SJCRH30 (cell line): ENCODE measurements at regions not wholly inside any gene's neighbourhood (a gene's known extent, or its start where the extent isn't known, plus 50 kb on each side); places are given as distances from the start of the nearest gene placed in this dataset.
"Not testable (repeated sequence)": the region's sequence is repeated elsewhere in the genome, so short reads cannot be mapped to it uniquely, and the experiment has no call there.

ENCODE experiments used
- DNase-seq, 2 experiments: peaks; one replicate each; pipeline ENCODE4 v3.0.0-alpha.2; 2015 to 2020
- H3K27ac ChIP-seq: fragments of 250-450 bp; sonication (Bioruptor Pico); 2 replicates; pipeline ENCODE4 v1.5.1; 2020; ENCODE audit warnings: mild to moderate bottlenecking, moderate library complexity
- H3K27me3 ChIP-seq: fragments of 250-450 bp; sonication (Bioruptor Pico); 2 replicates; pipeline ENCODE4 v1.5.1; 2020; ENCODE audit warnings: mild to moderate bottlenecking, moderate library complexity
- H3K36me3 ChIP-seq: fragments of 250-450 bp; sonication (Bioruptor Pico); 2 replicates; pipeline ENCODE4 v1.5.1; 2020; ENCODE audit warnings: mild to moderate bottlenecking, moderate library complexity
- H3K4me1 ChIP-seq: fragments of 250-450 bp; sonication (Bioruptor Pico); 2 replicates; pipeline ENCODE4 v1.5.1; 2020; ENCODE audit warnings: mild to moderate bottlenecking, moderate library complexity
- H3K4me3 ChIP-seq: fragments of 250-450 bp; sonication (Bioruptor Pico); 2 replicates; pipeline ENCODE4 v1.5.1; 2020; ENCODE audit warnings: mild to moderate bottlenecking, moderate library complexity
- H3K9me3 ChIP-seq: fragments of 250-450 bp; sonication (Bioruptor Pico); replicated peaks from 2 replicates; pipeline ENCODE4 v1.5.1; 2020; ENCODE audit warnings: mild to moderate bottlenecking, moderate library complexity

GRCh38 chr6:153449279-153449678 lies 318.2 kb upstream of the RGS17 start:
- Histone ChIP-seq H3K27me3 (no peaks in the 10 kb centered on the region), H3K4me3 (no peak overlapping the region), H3K27ac (no peak overlapping the region), H3K36me3 (no peaks in the 10 kb centered on the region), H3K9me3 (no peaks in the 10 kb centered on the region), H3K4me1 (no peaks in the 10 kb centered on the region)
- DNase-seq = no peak

GRCh38 chr6:153442749-153443148 lies 311.7 kb upstream of the RGS17 start:
- DNase-seq, H3K9me3 ChIP-seq, H3K36me3 ChIP-seq, H3K27me3 ChIP-seq, H3K27ac ChIP-seq, H3K4me3 ChIP-seq: not testable (repeated sequence)
- peaks cover 11% of the 10 kb centered on the region for H3K4me1 ChIP-seq

GRCh38 chr6:153442096-153442495 lies 311.0 kb upstream of the RGS17 start:
- Histone ChIP-seq H3K36me3 (no peaks in the 10 kb centered on the region), H3K27me3 (no peaks in the 10 kb centered on the region), H3K4me3 (no peak overlapping the region), H3K27ac (no peak overlapping the region), H3K4me1 (peaks cover 11% of the 10 kb centered on the region), H3K9me3 (no peaks in the 10 kb centered on the region; the same call in 1 of the 2 replicates)
- no peak for DNase-seq

- H3K4me3 ChIP-seq = no peak overlapping the region
- no peaks in the 10 kb centered on the region; the same call in 1 of the 2 replicates for H3K9me3 ChIP-seq
- no peak overlapping the region for H3K27ac ChIP-seq
- H3K27me3 ChIP-seq = no peaks in the 10 kb centered on the region
- peaks cover 11% of the 10 kb centered on the region for H3K4me1 ChIP-seq
- no peak for DNase-seq
- no peaks in the 10 kb centered on the region for H3K36me3 ChIP-seq
Observed at GRCh38 chr6:153437193-153437592, 306.1 kb upstream of the RGS17 start.

GRCh38 chr6:153436351-153436750 lies 305.3 kb upstream of the RGS17 start:
- Histone ChIP-seq H3K9me3 (no peaks in the 10 kb centered on the region; the same call in 1 of the 2 replicates), H3K4me1 (peaks cover 11% of the 10 kb centered on the region), H3K27me3 (no peaks in the 10 kb centered on the region), H3K4me3 (no peak overlapping the region), H3K36me3 (no peaks in the 10 kb centered on the region), H3K27ac (no peak overlapping the region)
- DNase-seq = no peak

GRCh38 chr6:153435787-153436186 lies 304.7 kb upstream of the RGS17 start:
- Histone ChIP-seq H3K36me3 (no peaks in the 10 kb centered on the region), H3K27ac (no peak overlapping the region), H3K4me3 (no peak overlapping the region), H3K9me3 (no peaks in the 10 kb centered on the region), H3K4me1 (peaks cover 11% of the 10 kb centered on the region), H3K27me3 (no peaks in the 10 kb centered on the region)
- DNase-seq = no peak

- H3K9me3 ChIP-seq = no peaks in the 10 kb centered on the region; the same call in 1 of the 2 replicates
- no peaks in the 10 kb centered on the region for H3K36me3 ChIP-seq
Observed at GRCh38 chr6:153425536-153425935, 294.5 kb upstream of the RGS17 start.

GRCh38 chr6:153424719-153425400 lies 293.8 kb upstream of the RGS17 start:
- peaks cover 17% of the 10 kb centered on the region for H3K4me1 ChIP-seq
- H3K27ac ChIP-seq = peak overlapping the region; percentile 67
- H3K36me3 ChIP-seq = no peaks in the 10 kb centered on the region
- H3K4me3 ChIP-seq = no peak overlapping the region
- H3K9me3 ChIP-seq = no peaks in the 10 kb centered on the region; the same call in 1 of the 2 replicates
- peak in 1 of 2 experiments; percentile 42 for DNase-seq
- H3K27me3 ChIP-seq = no peaks in the 10 kb centered on the region

More at GRCh38 chr6:153425536-153425935, 294.5 kb upstream of the RGS17 start:
- DNase-seq = no peak
- Histone ChIP-seq H3K27ac (peak overlapping the region; percentile 67), H3K4me1 (peaks cover 17% of the 10 kb centered on the region), H3K27me3 (no peaks in the 10 kb centered on the region), H3K4me3 (no peak overlapping the region)

- no peaks in the 10 kb centered on the region for H3K4me1 ChIP-seq
- H3K4me3 ChIP-seq = no peak overlapping the region
- no peaks in the 10 kb centered on the region for H3K27me3 ChIP-seq
- no peaks in the 10 kb centered on the region for H3K9me3 ChIP-seq
- no peak for DNase-seq
- H3K27ac ChIP-seq = no peak overlapping the region
- H3K36me3 ChIP-seq = no peaks in the 10 kb centered on the region
Observed at GRCh38 chr6:153412519-153412918, 281.4 kb upstream of the RGS17 start.

- no peaks in the 10 kb centered on the region for H3K27me3 ChIP-seq
- H3K4me1 ChIP-seq = no peaks in the 10 kb centered on the region
- no peak overlapping the region for H3K27ac ChIP-seq
- H3K36me3 ChIP-seq = no peaks in the 10 kb centered on the region
- no peak overlapping the region for H3K4me3 ChIP-seq
- no peaks in the 10 kb centered on the region for H3K9me3 ChIP-seq
- no peak for DNase-seq
Observed at GRCh38 chr6:153411070-153411648, 280.1 kb upstream of the RGS17 start.

GRCh38 chr6:153405931-153406330 lies 274.8 kb upstream of the RGS17 start:
- no peak for DNase-seq
- Histone ChIP-seq H3K4me1 (no peaks in the 10 kb centered on the region), H3K9me3 (no peaks in the 10 kb centered on the region), H3K27me3 (no peaks in the 10 kb centered on the region), H3K27ac (no peak overlapping the region), H3K36me3 (no peaks in the 10 kb centered on the region), H3K4me3 (no peak overlapping the region)

- no peak for DNase-seq
- Histone ChIP-seq H3K4me3 (no peak overlapping the region), H3K4me1 (no peaks in the 10 kb centered on the region), H3K27me3 (no peaks in the 10 kb centered on the region), H3K9me3 (0 out of 2 replicates have a peak, but pooled peaks cover 4% of the 10 kb centered on the region), H3K27ac (no peak overlapping the region), H3K36me3 (no peaks in the 10 kb centered on the region)
Observed at GRCh38 chr6:153401751-153402150, 270.7 kb upstream of the RGS17 start.

GRCh38 chr6:153392156-153392555 lies 261.1 kb upstream of the RGS17 start:
- H3K27ac ChIP-seq = peak overlapping the region; percentile 63
- peak; percentile 26 to 70 for DNase-seq
- H3K27me3 ChIP-seq = no peaks in the 10 kb centered on the region
- peaks cover 13% of the 10 kb centered on the region for H3K4me1 ChIP-seq
- H3K36me3 ChIP-seq = no peaks in the 10 kb centered on the region
- H3K4me3 ChIP-seq = no peak overlapping the region
- H3K9me3 ChIP-seq = 0 out of 2 replicates have a peak, but pooled peaks cover 5% of the 10 kb centered on the region

GRCh38 chr6:153373869-153374268 lies 242.8 kb upstream of the RGS17 start:
- no peak overlapping the region for H3K4me3 ChIP-seq
- H3K27me3 ChIP-seq = no peaks in the 10 kb centered on the region
- no peaks in the 10 kb centered on the region for H3K9me3 ChIP-seq

GRCh38 chr6:153368131-153368530 lies 237.0 kb upstream of the RGS17 start:
- no peaks in the 10 kb centered on the region for H3K27me3 ChIP-seq
- no peaks in the 10 kb centered on the region for H3K9me3 ChIP-seq
- DNase-seq = no peak
- no peak overlapping the region for H3K4me3 ChIP-seq
- no peaks in the 10 kb centered on the region for H3K36me3 ChIP-seq
- H3K4me1 ChIP-seq = no peaks in the 10 kb centered on the region
- no peak overlapping the region for H3K27ac ChIP-seq

More at GRCh38 chr6:153373869-153374268, 242.8 kb upstream of the RGS17 start:
- no peak for DNase-seq
- no peak overlapping the region for H3K27ac ChIP-seq
- H3K36me3 ChIP-seq = no peaks in the 10 kb centered on the region
- no peaks in the 10 kb centered on the region for H3K4me1 ChIP-seq

- Histone ChIP-seq H3K4me1 (no peaks in the 10 kb centered on the region), H3K27ac (no peak overlapping the region), H3K36me3 (no peaks in the 10 kb centered on the region), H3K9me3 (no peaks in the 10 kb centered on the region), H3K4me3 (no peak overlapping the region), H3K27me3 (no peaks in the 10 kb centered on the region)
- DNase-seq = no peak
Observed at GRCh38 chr6:153367021-153367420, 235.9 kb upstream of the RGS17 start.
